ENCODE measurements at regions not wholly inside any gene's neighbourhood (a gene's known extent, or its start where the extent isn't known, plus 50 kb on each side); places are given as distances from the start of the nearest gene placed in this dataset.

DNA sequence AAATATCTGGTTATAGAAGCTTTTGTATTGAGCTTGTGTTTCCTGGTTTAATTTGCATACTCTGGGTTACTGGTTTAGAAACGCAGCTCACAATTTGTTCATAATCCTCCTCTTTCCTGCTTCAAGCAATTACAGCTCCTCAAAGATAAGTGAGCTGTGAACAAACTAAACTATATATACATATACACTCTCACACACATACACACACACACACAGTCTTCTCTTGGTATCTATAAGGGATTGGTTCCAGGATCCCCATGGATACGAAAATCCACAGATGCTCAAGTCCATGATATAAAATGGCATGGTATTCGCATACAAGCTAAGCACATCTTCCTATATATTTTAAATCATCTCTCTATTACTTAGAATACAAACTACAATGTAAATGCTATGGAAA is 510.9 kb upstream of the CDH18 start:
- TF ChIP-seq, protein P1, sequence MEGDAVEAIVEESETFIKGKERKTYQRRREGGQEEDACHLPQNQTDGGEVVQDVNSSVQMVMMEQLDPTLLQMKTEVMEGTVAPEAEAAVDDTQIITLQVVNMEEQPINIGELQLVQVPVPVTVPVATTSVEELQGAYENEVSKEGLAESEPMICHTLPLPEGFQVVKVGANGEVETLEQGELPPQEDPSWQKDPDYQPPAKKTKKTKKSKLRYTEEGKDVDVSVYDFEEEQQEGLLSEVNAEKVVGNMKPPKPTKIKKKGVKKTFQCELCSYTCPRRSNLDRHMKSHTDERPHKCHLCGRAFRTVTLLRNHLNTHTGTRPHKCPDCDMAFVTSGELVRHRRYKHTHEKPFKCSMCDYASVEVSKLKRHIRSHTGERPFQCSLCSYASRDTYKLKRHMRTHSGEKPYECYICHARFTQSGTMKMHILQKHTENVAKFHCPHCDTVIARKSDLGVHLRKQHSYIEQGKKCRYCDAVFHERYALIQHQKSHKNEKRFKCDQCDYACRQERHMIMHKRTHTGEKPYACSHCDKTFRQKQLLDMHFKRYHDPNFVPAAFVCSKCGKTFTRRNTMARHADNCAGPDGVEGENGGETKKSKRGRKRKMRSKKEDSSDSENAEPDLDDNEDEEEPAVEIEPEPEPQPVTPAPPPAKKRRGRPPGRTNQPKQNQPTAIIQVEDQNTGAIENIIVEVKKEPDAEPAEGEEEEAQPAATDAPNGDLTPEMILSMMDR (IDR thresholded peaks at IDR 0.05; ENCODE audit: low read depth, low read length): no peak
- TF ChIP-seq EZH2phosphoT487 (IDR thresholded peaks at IDR 0.05; ENCODE audit: low read depth): no peak
- H3K27ac ChIP-seq (ENCODE audit: low read length): no peak overlapping the region
- no peaks in the 10 kb centered on the region for H3K36me3 ChIP-seq (replicated peaks; ENCODE audit: low read depth, low read length)
- H3K4me1 ChIP-seq (ENCODE audit: low read length): no peaks in the 10 kb centered on the region
- no peaks in the 10 kb centered on the region for H3K9me3 ChIP-seq (ENCODE audit: insufficient read depth, low read length)
- no peak overlapping the region for H3K4me2 ChIP-seq (ENCODE audit: low read length)
- no peaks in the 10 kb centered on the region for H3K27me3 ChIP-seq (ENCODE audit: low read depth, low read length)
- no peaks in the 10 kb centered on the region for H3K79me2 ChIP-seq (ENCODE audit: low read length)
- H4K20me1 ChIP-seq (ENCODE audit: insufficient read depth, low read length): no peaks in the 10 kb centered on the region
- H3K4me3 ChIP-seq (ENCODE audit: low read length): no peak overlapping the region
- H3K9ac ChIP-seq (ENCODE audit: low read length): no peak overlapping the region
- H2AFZ ChIP-seq (ENCODE audit: low read depth, low read length): no peak overlapping the region

DNA sequence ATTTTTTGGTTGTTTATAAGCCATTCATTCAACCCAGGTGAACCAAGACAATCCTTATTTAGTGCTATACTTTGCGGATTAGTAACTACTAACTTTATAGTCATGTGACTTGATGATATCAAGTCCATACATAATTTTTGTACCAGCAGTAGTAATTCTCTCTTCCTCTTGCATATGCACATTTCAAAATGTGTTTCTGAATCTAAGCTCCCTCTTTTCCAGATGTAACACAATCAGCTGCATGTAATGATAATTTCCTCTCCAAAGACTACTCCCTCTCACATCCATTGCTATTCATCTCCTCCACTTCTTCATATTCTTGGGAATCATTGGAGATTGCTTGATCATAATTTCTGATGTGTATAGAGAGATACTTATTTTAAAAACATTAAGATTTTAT is 510.1 kb upstream of the CDH18 start:
- Histone ChIP-seq H3K4me1 (ENCODE audit: low read length) (no peaks in the 10 kb centered on the region), H3K4me2 (ENCODE audit: low read length) (no peak overlapping the region), H3K79me2 (ENCODE audit: low read length) (no peaks in the 10 kb centered on the region), H3K9ac (ENCODE audit: low read length) (no peak overlapping the region), H3K9me3 (ENCODE audit: insufficient read depth, low read length) (no peaks in the 10 kb centered on the region), H3K4me3 (ENCODE audit: low read length) (no peak overlapping the region), H3K27ac (ENCODE audit: low read length) (no peak overlapping the region), H2AFZ (ENCODE audit: low read depth, low read length) (no peak overlapping the region), H3K27me3 (ENCODE audit: low read depth, low read length) (no peaks in the 10 kb centered on the region), H4K20me1 (ENCODE audit: insufficient read depth, low read length) (no peaks in the 10 kb centered on the region), H3K36me3 (replicated peaks; ENCODE audit: low read depth, low read length) (no peaks in the 10 kb centered on the region)
- no peak for TF ChIP-seq EZH2phosphoT487 (IDR thresholded peaks at IDR 0.05; ENCODE audit: low read depth)
- TF ChIP-seq, protein P1 (IDR thresholded peaks at IDR 0.05; ENCODE audit: low read depth, low read length): no peak

DNA sequence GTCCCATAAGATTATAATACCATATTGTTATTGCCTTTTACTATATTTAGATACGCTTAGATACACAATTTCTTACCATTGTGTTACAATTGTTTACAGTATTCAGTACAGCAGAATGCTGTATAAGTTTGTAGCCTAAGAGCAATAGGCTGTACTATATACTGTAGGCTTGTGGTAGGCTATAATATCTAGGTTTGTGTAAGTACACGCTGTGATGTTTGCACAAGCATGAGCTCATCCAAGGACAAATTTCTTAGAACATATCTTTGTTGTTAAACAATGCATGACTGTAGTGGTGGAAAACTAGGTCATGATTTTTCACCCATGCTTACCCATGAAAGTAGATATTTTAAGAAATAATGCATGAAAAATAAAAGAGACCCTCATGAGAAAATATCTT is 509.4 kb upstream of the CDH18 start:
- no peaks in the 10 kb centered on the region for H3K27me3 ChIP-seq (ENCODE audit: low read depth, low read length)
- TF ChIP-seq, protein P1 (IDR thresholded peaks at IDR 0.05; ENCODE audit: low read depth, low read length): no peak
- no peak for TF ChIP-seq EZH2phosphoT487 (IDR thresholded peaks at IDR 0.05; ENCODE audit: low read depth)
- no peaks in the 10 kb centered on the region for H4K20me1 ChIP-seq (ENCODE audit: insufficient read depth, low read length)
- H3K9ac ChIP-seq (ENCODE audit: low read length): no peak overlapping the region
- H3K4me3 ChIP-seq (ENCODE audit: low read length): no peak overlapping the region
- no peak overlapping the region for H3K4me2 ChIP-seq (ENCODE audit: low read length)
- H3K36me3 ChIP-seq (replicated peaks; ENCODE audit: low read depth, low read length): no peaks in the 10 kb centered on the region
- no peaks in the 10 kb centered on the region for H3K9me3 ChIP-seq (ENCODE audit: insufficient read depth, low read length)
- H3K4me1 ChIP-seq (ENCODE audit: low read length): no peaks in the 10 kb centered on the region
- H2AFZ ChIP-seq (ENCODE audit: low read depth, low read length): no peak overlapping the region
- H3K27ac ChIP-seq (ENCODE audit: low read length): no peak overlapping the region
- no peaks in the 10 kb centered on the region for H3K79me2 ChIP-seq (ENCODE audit: low read length)

DNA sequence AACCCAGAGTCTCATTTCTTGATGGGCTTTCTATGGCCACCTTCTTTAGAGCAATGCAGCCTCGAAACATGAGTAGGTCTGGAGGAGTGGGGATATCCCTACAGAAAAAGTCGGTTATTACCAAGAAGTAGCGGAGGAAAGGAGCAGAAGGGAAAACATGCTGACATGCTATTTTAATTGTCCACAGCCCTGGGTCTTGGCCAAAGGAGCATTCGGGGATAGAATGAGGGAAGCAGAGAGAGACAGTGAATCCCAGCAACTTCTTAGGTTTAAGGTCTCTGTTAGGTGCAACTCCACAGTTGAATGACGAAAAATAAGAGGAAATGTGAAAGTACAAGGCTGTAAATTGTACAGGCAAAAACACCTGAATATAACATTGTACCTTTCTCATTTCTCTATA is 506.7 kb upstream of the CDH18 start:
- no peak overlapping the region for H2AFZ ChIP-seq (ENCODE audit: low read depth, low read length)

More for the DNA sequence above, 506.7 kb upstream of the CDH18 start:
- H3K9me3 ChIP-seq (ENCODE audit: insufficient read depth, low read length): no peaks in the 10 kb centered on the region
- H3K4me3 ChIP-seq (ENCODE audit: low read length): no peak overlapping the region
- TF ChIP-seq, protein P1 (IDR thresholded peaks at IDR 0.05; ENCODE audit: low read depth, low read length): no peak
- TF ChIP-seq EZH2phosphoT487 (IDR thresholded peaks at IDR 0.05; ENCODE audit: low read depth): no peak
- no peaks in the 10 kb centered on the region for H3K4me1 ChIP-seq (ENCODE audit: low read length)
- H3K27ac ChIP-seq (ENCODE audit: low read length): no peak overlapping the region
- H4K20me1 ChIP-seq (ENCODE audit: insufficient read depth, low read length): no peaks in the 10 kb centered on the region
- H3K9ac ChIP-seq (ENCODE audit: low read length): no peak overlapping the region
- H3K27me3 ChIP-seq (ENCODE audit: low read depth, low read length): no peaks in the 10 kb centered on the region
- no peaks in the 10 kb centered on the region for H3K79me2 ChIP-seq (ENCODE audit: low read length)
- H3K4me2 ChIP-seq (ENCODE audit: low read length): no peak overlapping the region
- no peaks in the 10 kb centered on the region for H3K36me3 ChIP-seq (replicated peaks; ENCODE audit: low read depth, low read length)
